Endothelial cell of umbilical vein (primary cell): ENCODE measurements at regions not wholly inside any gene's neighbourhood (a gene's known extent, or its start where the extent isn't known, plus 50 kb on each side); places are given as distances from the start of the nearest gene placed in this dataset.

ENCODE experiments used
- BruUV-seq: library from RNA; stranded (reverse); fragments of 400-500 nt; replicated peaks from 2 replicates; lab custom pipeline; 2021; lab: Mats Ljungman, UMichigan
- CTCF ChIA-PET: fragments of 300-600, 350-600 bp; sonication (Branson Sonifier 250); formaldehyde crosslinking; loops from one replicate; lab custom pipeline; 2021; ENCODE audit warnings: antibody characterized with exemption, inconsistent platforms; lab: Charles Lee
- POLR2A ChIA-PET: fragments of 300-600, 350-600 bp; sonication (Branson Sonifier 250); formaldehyde crosslinking; loops from one replicate; lab custom pipeline; 2021; ENCODE audit warnings: antibody characterized with exemption, inconsistent platforms; lab: Charles Lee
- DNase-seq: peaks from one replicate; pipeline ENCODE4 v3.0.0-alpha.2; 2011; ENCODE audit warnings: low read depth, low spot score
- FAIRE-seq: peaks from 2 replicates; lab custom pipeline; 2011; peaks lifted over from hg19 to GRCh38; lab: Jason Lieb, UNC
- H2AFZ ChIP-seq: 2 replicates; pipeline ENCODE4 v1.6.0; 2012; ENCODE audit warnings: low read depth, low read length, control low read depth, inconsistent platforms
- H3K27ac ChIP-seq: 2 replicates; pipeline ENCODE4 v1.5.1; 2011; ENCODE audit warnings: low read depth, mild to moderate bottlenecking, control low read depth, low read length, moderate library complexity; ENCODE audit not compliant: insufficient read depth
- H3K27me3 ChIP-seq, 2 experiments: 2 replicates each; pipeline versions ENCODE4 v1.6.0 to v1.6.1; 2011; ENCODE audit warnings: low read length in 2 of 2, mixed read lengths in 1 of 2; ENCODE audit not compliant: control insufficient read depth in 2 of 2, insufficient read depth in 2 of 2
- H3K36me3 ChIP-seq, 2 experiments: 2 replicates in 1 of 2; 3 replicates in 1 of 2; pipeline ENCODE4 v1.5.1; 2011; ENCODE audit warnings: low read length in 2 of 2, mild to moderate bottlenecking in 1 of 2, moderate library complexity in 1 of 2; ENCODE audit not compliant: control insufficient read depth in 2 of 2, insufficient read depth in 2 of 2; ENCODE audit errors: extremely low read depth in 1 of 2
- H3K4me1 ChIP-seq: 3 replicates; pipeline ENCODE4 v1.5.1; 2011; ENCODE audit warnings: mild to moderate bottlenecking, low read length; ENCODE audit not compliant: control insufficient read depth, insufficient read depth; ENCODE audit errors: extremely low read depth
- H3K4me2 ChIP-seq: 2 replicates; pipeline ENCODE4 v1.6.1; 2011; ENCODE audit warnings: low read length, control low read depth, mixed read lengths; ENCODE audit not compliant: insufficient read depth
- H3K4me3 ChIP-seq, 3 experiments: fragments of 200-600 bp in 1 of 3; sonication (generic), shearing (Covaris generic) in 1 of 3; replicated peaks in 1 of 3; 2 replicates each; pipeline ENCODE4 v1.5.1; 2011 to 2016; ENCODE audit warnings: control low read depth in 3 of 3, low read length in 3 of 3, mild to moderate bottlenecking in 2 of 3, inconsistent platforms in 1 of 3, low read depth in 1 of 3, moderate library complexity in 1 of 3; ENCODE audit not compliant: insufficient read depth in 1 of 3
- H3K79me2 ChIP-seq: 2 replicates; pipeline ENCODE4 v1.6.0; 2012; ENCODE audit warnings: low read length, inconsistent platforms; ENCODE audit not compliant: control insufficient read depth, insufficient read depth
- H3K9ac ChIP-seq: replicated peaks from 2 replicates; pipeline ENCODE3; 2011; ENCODE audit warnings: low read length, control low read depth; ENCODE audit not compliant: insufficient read depth; ENCODE audit errors: extremely low read depth
- H3K9me1 ChIP-seq: replicated peaks from 3 replicates; pipeline ENCODE4 v1.6.0; 2011; ENCODE audit warnings: mild to moderate bottlenecking, low read length; ENCODE audit not compliant: control insufficient read depth, insufficient read depth; ENCODE audit errors: extremely low read depth
- H3K9me3 ChIP-seq: replicated peaks from 2 replicates; pipeline ENCODE4 v1.5.1; 2012; ENCODE audit warnings: low read length, inconsistent platforms; ENCODE audit not compliant: control insufficient read depth, insufficient read depth
- H4K20me1 ChIP-seq: replicated peaks from 2 replicates; pipeline ENCODE3; 2011; ENCODE audit warnings: mild to moderate bottlenecking, low read length; ENCODE audit not compliant: control insufficient read depth, insufficient read depth; ENCODE audit errors: extremely low read depth
- CTCF ChIP-seq, 2 donors: IDR thresholded peaks; 1 replicate in 1 of 2; 2 replicates in 1 of 2; pipeline ENCODE4 v1.5.1; 2011; ENCODE audit warnings: low read length in 2 of 2, mild to moderate bottlenecking in 2 of 2, moderate library complexity in 2 of 2, control low read depth in 1 of 2, inconsistent platforms in 1 of 2, low read depth in 1 of 2; ENCODE audit not compliant: insufficient read depth in 1 of 2; ENCODE audit errors: extremely low read depth in 1 of 2
- EZH2 ChIP-seq: IDR thresholded peaks from 2 replicates; pipeline ENCODE4 v1.6.1; 2012; ENCODE audit warnings: borderline replicate concordance, low read depth, mild to moderate bottlenecking, moderate library complexity, low read length, inconsistent platforms; ENCODE audit not compliant: severe bottlenecking
- FOS ChIP-seq: IDR thresholded peaks from 2 replicates; pipeline ENCODE4 v1.6.1; 2011; ENCODE audit warnings: mild to moderate bottlenecking, low read length, moderate library complexity, borderline replicate concordance; ENCODE audit not compliant: insufficient read depth
- GATA2 ChIP-seq: IDR thresholded peaks from 2 replicates; pipeline ENCODE4 v1.7.0; 2011; ENCODE audit warnings: low read depth, mild to moderate bottlenecking, moderate library complexity, mixed read lengths, low read length; ENCODE audit not compliant: insufficient read length, insufficient read depth
- JUN ChIP-seq: IDR thresholded peaks from 2 replicates; pipeline ENCODE4 v1.6.1; 2011; ENCODE audit warnings: borderline replicate concordance, low read depth; ENCODE audit not compliant: insufficient read length, insufficient read depth
- MAX ChIP-seq: IDR thresholded peaks from 2 replicates; pipeline ENCODE4 v1.6.1; 2011; ENCODE audit not compliant: insufficient read depth, insufficient read length
- MYC ChIP-seq: IDR thresholded peaks from one replicate; pipeline ENCODE4 v1.6.1; 2011; ENCODE audit warnings: mild to moderate bottlenecking, low read depth, low read length
- POLR2A ChIP-seq: IDR thresholded peaks from 2 replicates; pipeline ENCODE4 v1.6.1; 2012; ENCODE audit warnings: low read depth, mild to moderate bottlenecking, control low read depth, low read length
- POLR2AphosphoS5 ChIP-seq: IDR thresholded peaks from 2 replicates; pipeline ENCODE4 v1.6.1; 2012; ENCODE audit warnings: low read depth, mild to moderate bottlenecking, control low read depth, low read length, moderate library complexity; ENCODE audit not compliant: insufficient read depth
- dilution Hi-C: fragments of 300-500 bp; cut with MboI; formaldehyde crosslinking; loops from one replicate; pipeline ENCODE4 v1.15.0; 2019; ENCODE audit warnings: low sequenced_read_pairs; ENCODE audit not compliant: extremely low pct_ligation_motif_present
- intact Hi-C: fragments of 100-400 bp; cut with micrococcal nuclease; formaldehyde crosslinking; loops from one replicate; pipeline ENCODE4 v1.10.0; 2022

- Histone ChIP-seq H3K4me2 (no peak overlapping the region), H3K9me3 (no peaks in the 10 kb centered on the region), H3K27me3 (peaks cover 0 to 5% of the 10 kb centered on the region in 2 experiments), H4K20me1 (no peaks in the 10 kb centered on the region), H3K4me1 (no peaks in the 10 kb centered on the region), H3K9me1 (no peaks in the 10 kb centered on the region), H3K27ac (no peak overlapping the region), H3K4me3 (no peak overlapping the region), H3K36me3 (no peaks in the 10 kb centered on the region), H3K79me2 (no peaks in the 10 kb centered on the region), H3K9ac (no peak overlapping the region), H2AFZ (no peak overlapping the region)
- no TSS peak for BruUV-seq
- intact Hi-C loops (loop anchor here (5.0 kb wide), 1 partner anchor 156 kb away; no protein-coding TSS in a partner anchor), dilution Hi-C loops (no loop called here)
- FAIRE-seq: no peak
- ChIA-PET CTCF (interaction anchor here (1.2 to 4.9 kb wide), 8 partner anchors 13 to 248 kb away, joined by 3 to 52 read pairs (median 6); partner anchors contain the start of gene FAR2), POLR2A (no interaction called here)
- DNase-seq: no peak
- TF ChIP-seq GATA2 (no peak), EZH2 (no peak), JUN (no peak), POLR2AphosphoS5 (no peak), MYC (no peak), MAX (no peak), FOS (no peak), CTCF (IDR thresholded peaks at IDR 0.05; ENCODE audit: extremely low read depth in 1 of 2, insufficient read depth in 1 of 2, low read depth in 1 of 2, low read length in 2 of 2) (no peak), POLR2A (no peak)
Measured at GRCh38 chr12:29086325-29087271, 62.5 kb upstream of the FAR2 start.
